Left lung (tissue), 4 donors: ENCODE measurements at regions not wholly inside any gene's neighbourhood (a gene's known extent, or its start where the extent isn't known, plus 50 kb on each side); places are given as distances from the start of the nearest gene placed in this dataset.

Experiments used
- ATAC-seq: fragments of 200-7000 bp; cut with Tn5 transposase; one replicate; pipeline ENCODE4 v1.9.1; 2020; ENCODE audit warnings: moderate library complexity
- DNase-seq, 4 donors: peaks; one replicate each; pipeline ENCODE4 v3.0.0-alpha.2; 2013 to 2020
- H3K27ac ChIP-seq, 2 donors: fragments of 200-600 bp; sonication (generic) in 1 of 2; one replicate each; pipeline versions ENCODE4 v1.5.0 to v1.8.0; 2020 to 2021
- H3K27me3 ChIP-seq, 2 donors: fragments of 200-600 bp; sonication (generic) in 1 of 2; one replicate each; pipeline versions ENCODE4 v1.5.0 to v1.8.0; 2020 to 2021
- H3K36me3 ChIP-seq, 2 donors: fragments of 200-600 bp; sonication (generic) in 1 of 2; one replicate each; pipeline versions ENCODE4 v1.5.0 to v1.8.0; 2020 to 2021
- H3K4me1 ChIP-seq, 2 donors: fragments of 200-600 bp; one replicate each; pipeline ENCODE4 v1.8.0; 2021
- H3K4me3 ChIP-seq, 2 donors: fragments of 200-600 bp; sonication (generic) in 1 of 2; one replicate each; pipeline versions ENCODE4 v1.5.0 to v1.8.0; 2020 to 2021; ENCODE audit warnings: mild to moderate bottlenecking in 1 of 2
- H3K9me3 ChIP-seq, 2 donors: fragments of 200-600 bp; sonication (generic) in 1 of 2; one replicate each; pipeline versions ENCODE4 v1.5.0 to v1.8.0; 2020 to 2021
- CTCF ChIP-seq, 2 donors: fragments of 200-600 bp; sonication (generic) in 1 of 2; IDR thresholded peaks; one replicate each; pipeline versions ENCODE4 v1.5.0 to v1.8.0; 2021; ENCODE audit warnings: antibody characterized with exemption in 2 of 2
- intact Hi-C, 2 donors: fragments of 100-400 bp; cut with DNase I; formaldehyde crosslinking; loops; one replicate each; pipeline versions ENCODE4 v1.11.2 to v1.14.2; 2022
- donor health status: DM: no; HTN: yes; CAD: no.
- donor health status: DM: no; HTN: no; CAD: no.

GRCh38 chr12:67161322-67161918, 107.7 kb upstream of the CAND1 start:
- H3K9me3 ChIP-seq: no peaks in the 10 kb centered on the region
- ATAC-seq: peak; percentile 82
- no peaks in the 10 kb centered on the region for H3K4me1 ChIP-seq
- intact Hi-C loops: no loop called here
- TF ChIP-seq CTCF (IDR thresholded peaks at IDR 0.05): peak; percentile 27 to 59
- no peaks in the 10 kb centered on the region for H3K27me3 ChIP-seq
- DNase-seq: peak in 1 of 4 donors; percentile 19
- no peak overlapping the region for H3K27ac ChIP-seq
- no peak overlapping the region for H3K4me3 ChIP-seq
- no peaks in the 10 kb centered on the region for H3K36me3 ChIP-seq

- no peaks in the 10 kb centered on the region for H3K36me3 ChIP-seq
- TF ChIP-seq CTCF (IDR thresholded peaks at IDR 0.05): no peak
- no peak overlapping the region for H3K27ac ChIP-seq
- intact Hi-C loops: no loop called here
- no peak overlapping the region for H3K4me3 ChIP-seq
- H3K9me3 ChIP-seq: no peaks in the 10 kb centered on the region
- ATAC-seq (no peak), DNase-seq (no peak)
- no peaks in the 10 kb centered on the region for H3K27me3 ChIP-seq
- H3K4me1 ChIP-seq: no peaks in the 10 kb centered on the region
These were observed 95.9 kb upstream of the CAND1 start for GRCh38 chr12:67173258-67173657.

- no peak for TF ChIP-seq CTCF (IDR thresholded peaks at IDR 0.05)
- intact Hi-C loops: no loop called here
- no peaks in the 10 kb centered on the region for H3K9me3 ChIP-seq
These were observed 86.6 kb upstream of the CAND1 start for GRCh38 chr12:67182551-67182950.

GRCh38 chr12:67193704-67194103, 75.5 kb upstream of the CAND1 start:
- intact Hi-C loops: no loop called here
- H3K4me3 ChIP-seq: no peak overlapping the region
- no peaks in the 10 kb centered on the region for H3K9me3 ChIP-seq
- H3K27ac ChIP-seq: no peak overlapping the region
- TF ChIP-seq CTCF (IDR thresholded peaks at IDR 0.05): no peak
- H3K27me3 ChIP-seq: no peaks in the 10 kb centered on the region
- peak in 2 of 4 donors; percentile 14 to 30 for DNase-seq
- peak; percentile 54 for ATAC-seq
- no peaks in the 10 kb centered on the region for H3K4me1 ChIP-seq
- no peaks in the 10 kb centered on the region for H3K36me3 ChIP-seq

More at GRCh38 chr12:67182551-67182950, 86.6 kb upstream of the CAND1 start:
- Histone ChIP-seq H3K4me3 (no peak overlapping the region), H3K36me3 (no peaks in the 10 kb centered on the region), H3K27me3 (no peaks in the 10 kb centered on the region), H3K27ac (no peak overlapping the region), H3K4me1 (no peaks in the 10 kb centered on the region)
- ATAC-seq (no peak), DNase-seq (no peak)

GRCh38 chr12:67200386-67200785, 68.8 kb upstream of the CAND1 start:
- no peak for ATAC-seq
- no peaks in the 10 kb centered on the region for H3K27me3 ChIP-seq
- intact Hi-C loops: no loop called here
- no peak overlapping the region for H3K27ac ChIP-seq
- H3K4me1 ChIP-seq: no peaks in the 10 kb centered on the region
- H3K4me3 ChIP-seq: no peak overlapping the region
- DNase-seq: no peak
- H3K36me3 ChIP-seq: no peaks in the 10 kb centered on the region
- H3K9me3 ChIP-seq: no peaks in the 10 kb centered on the region
- TF ChIP-seq CTCF (IDR thresholded peaks at IDR 0.05): no peak
